ENCODE measurements at regions not wholly inside any gene's neighbourhood (a gene's known extent, or its start where the extent isn't known, plus 50 kb on each side); places are given as distances from the start of the nearest gene placed in this dataset.

GRCh38 chr6:167703781-167704180, 122.9 kb upstream of the AFDN start:
- no peaks in the 10 kb centered on the region for H3K9me3 ChIP-seq (ENCODE audit: control insufficient read depth, insufficient read depth, low read depth, low read length)

DNA sequence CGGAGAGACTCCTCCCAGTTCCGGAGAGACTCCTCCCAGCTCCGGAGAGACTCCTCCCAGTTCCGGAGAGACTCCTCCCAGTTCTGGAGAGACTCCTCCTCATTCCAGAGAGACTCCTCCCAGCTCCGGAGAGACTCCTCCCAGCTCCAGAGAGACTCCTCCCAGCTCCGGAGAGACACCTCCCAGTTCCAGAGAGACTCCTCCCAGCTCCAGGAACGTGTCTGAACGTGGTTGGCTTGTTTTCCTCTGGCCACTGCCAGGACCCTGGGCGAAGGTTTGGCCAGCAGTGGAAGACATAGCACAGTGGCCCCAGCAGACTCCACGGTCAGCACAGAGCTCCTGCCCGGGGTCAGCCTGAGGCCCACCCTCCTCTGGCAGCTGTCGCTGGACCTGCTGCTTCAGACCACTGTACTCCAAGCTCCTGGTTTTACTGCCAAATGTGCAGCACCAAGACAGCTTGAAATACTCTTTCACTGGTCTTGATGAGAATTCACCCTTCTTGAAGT, 122.3 kb upstream of the AFDN start:
- H3K4me3 ChIP-seq (replicated peaks in 1 of 4; ENCODE audit: control extremely low read depth in 1 of 4, insufficient read depth in 1 of 4, low read depth in 3 of 4, low read length in 4 of 4), result no peak overlapping the region
- TF ChIP-seq EZH2 (IDR thresholded peaks at IDR 0.05; ENCODE audit: low read length, missing control alignments) (no peak), CTCF (conservative IDR thresholded peaks at IDR 0.05 in 1 of 2, IDR thresholded peaks at IDR 0.05 in 1 of 2; ENCODE audit: low read depth in 1 of 2, low read length in 2 of 2) (no peak)
- no peak for DNase-seq (ENCODE audit: low read depth in 2 of 2)
- no peak overlapping the region for H3K9ac ChIP-seq (ENCODE audit: insufficient read depth, low read length)
- H3K9me3 ChIP-seq (ENCODE audit: control insufficient read depth, insufficient read depth, low read depth, low read length), result no peaks in the 10 kb centered on the region
- H3K36me3 ChIP-seq (ENCODE audit: control insufficient read depth, insufficient read depth, low read length), result no peaks in the 10 kb centered on the region
- no peaks in the 10 kb centered on the region for H4K20me1 ChIP-seq (ENCODE audit: control insufficient read depth, extremely low read depth, insufficient read depth, low read length)
- H3K27ac ChIP-seq (ENCODE audit: insufficient read depth, low read length), result no peak overlapping the region
- H3K4me2 ChIP-seq (ENCODE audit: extremely low read depth, insufficient read depth, low read length), result no peak overlapping the region
- H3K4me1 ChIP-seq (ENCODE audit: control insufficient read depth, extremely low read depth, insufficient read depth, low read length), result no peaks in the 10 kb centered on the region
- H3K79me2 ChIP-seq (ENCODE audit: control insufficient read depth, insufficient read depth, low read length), result no peaks in the 10 kb centered on the region
- no peak overlapping the region for H2AFZ ChIP-seq (ENCODE audit: low read length)
- H3K27me3 ChIP-seq (ENCODE audit: control insufficient read depth, insufficient read depth, low read length), result no peaks in the 10 kb centered on the region

More at GRCh38 chr6:167703781-167704180, 122.9 kb upstream of the AFDN start:
- H3K4me1 ChIP-seq (ENCODE audit: control insufficient read depth, extremely low read depth, insufficient read depth, low read length), result no peaks in the 10 kb centered on the region
- no peak overlapping the region for H3K9ac ChIP-seq (ENCODE audit: insufficient read depth, low read length)
- no peak overlapping the region for H2AFZ ChIP-seq (ENCODE audit: low read length)
- TF ChIP-seq CTCF (conservative IDR thresholded peaks at IDR 0.05 in 1 of 2, IDR thresholded peaks at IDR 0.05 in 1 of 2; ENCODE audit: low read depth in 1 of 2, low read length in 2 of 2), result no peak
- TF ChIP-seq EZH2 (IDR thresholded peaks at IDR 0.05; ENCODE audit: low read length, missing control alignments), result no peak
- no peak overlapping the region for H3K4me2 ChIP-seq (ENCODE audit: extremely low read depth, insufficient read depth, low read length)
- H3K27me3 ChIP-seq (ENCODE audit: control insufficient read depth, insufficient read depth, low read length), result no peaks in the 10 kb centered on the region
- H3K36me3 ChIP-seq (ENCODE audit: control insufficient read depth, insufficient read depth, low read length), result no peaks in the 10 kb centered on the region
- no peak overlapping the region for H3K4me3 ChIP-seq (replicated peaks in 1 of 4; ENCODE audit: control extremely low read depth in 1 of 4, insufficient read depth in 1 of 4, low read depth in 3 of 4, low read length in 4 of 4)
- H3K79me2 ChIP-seq (ENCODE audit: control insufficient read depth, insufficient read depth, low read length), result no peaks in the 10 kb centered on the region
- H4K20me1 ChIP-seq (ENCODE audit: control insufficient read depth, extremely low read depth, insufficient read depth, low read length), result no peaks in the 10 kb centered on the region
- DNase-seq (ENCODE audit: low read depth in 2 of 2), result no peak
- no peak overlapping the region for H3K27ac ChIP-seq (ENCODE audit: insufficient read depth, low read length)

DNA sequence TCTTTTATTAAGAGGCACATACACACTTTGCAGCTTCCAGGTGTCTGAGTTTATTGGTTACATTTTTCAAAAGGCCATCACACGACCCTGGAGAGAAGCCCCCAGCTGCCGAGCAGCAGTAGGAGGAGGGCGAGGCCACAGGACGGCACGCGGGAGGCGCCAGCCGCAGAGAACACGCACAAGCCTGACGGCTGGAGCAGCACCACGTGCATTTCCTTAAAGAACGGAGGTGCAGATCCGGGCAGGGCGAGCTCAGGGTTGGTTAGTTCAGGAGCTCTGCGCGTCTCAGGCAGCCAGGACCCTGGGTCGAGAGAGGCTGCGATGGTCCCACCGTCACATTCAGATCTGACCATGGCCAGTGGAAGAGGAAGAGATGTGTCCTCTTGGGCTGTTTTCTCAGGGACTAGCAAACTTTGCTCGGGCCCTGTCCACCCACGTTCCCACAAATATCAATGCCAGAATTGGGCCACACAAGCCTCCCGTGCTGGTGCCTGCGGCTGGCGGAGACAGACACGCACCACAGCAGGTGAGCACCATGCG, 121.4 kb upstream of the AFDN start:
- H3K27me3 ChIP-seq (ENCODE audit: control insufficient read depth, insufficient read depth, low read length), result no peaks in the 10 kb centered on the region
- no peaks in the 10 kb centered on the region for H3K9me3 ChIP-seq (ENCODE audit: control insufficient read depth, insufficient read depth, low read depth, low read length)
- H2AFZ ChIP-seq (ENCODE audit: low read length), result no peak overlapping the region
- H3K27ac ChIP-seq (ENCODE audit: insufficient read depth, low read length), result no peak overlapping the region
- no peak for DNase-seq (ENCODE audit: low read depth in 2 of 2)
- no peak overlapping the region for H3K9ac ChIP-seq (ENCODE audit: insufficient read depth, low read length)
- TF ChIP-seq CTCF (conservative IDR thresholded peaks at IDR 0.05 in 1 of 2, IDR thresholded peaks at IDR 0.05 in 1 of 2; ENCODE audit: low read depth in 1 of 2, low read length in 2 of 2) (no peak), EZH2 (IDR thresholded peaks at IDR 0.05; ENCODE audit: low read length, missing control alignments) (no peak)
- no peak overlapping the region for H3K4me2 ChIP-seq (ENCODE audit: extremely low read depth, insufficient read depth, low read length)
- H3K36me3 ChIP-seq (ENCODE audit: control insufficient read depth, insufficient read depth, low read length), result no peaks in the 10 kb centered on the region
- no peaks in the 10 kb centered on the region for H3K79me2 ChIP-seq (ENCODE audit: control insufficient read depth, insufficient read depth, low read length)
- H3K4me3 ChIP-seq (replicated peaks in 1 of 4; ENCODE audit: control extremely low read depth in 1 of 4, insufficient read depth in 1 of 4, low read depth in 3 of 4, low read length in 4 of 4), result no peak overlapping the region
- H3K4me1 ChIP-seq (ENCODE audit: control insufficient read depth, extremely low read depth, insufficient read depth, low read length), result no peaks in the 10 kb centered on the region
- H4K20me1 ChIP-seq (ENCODE audit: control insufficient read depth, extremely low read depth, insufficient read depth, low read length), result no peaks in the 10 kb centered on the region

Measured in fibroblast of lung (primary cell).